ENCODE measurements at regions not wholly inside any gene's neighbourhood (a gene's known extent, or its start where the extent isn't known, plus 50 kb on each side); places are given as distances from the start of the nearest gene placed in this dataset.

- Histone ChIP-seq H3K36me3 (no peaks in the 10 kb centered on the region), H3K4me1 (no peaks in the 10 kb centered on the region), H3K27me3 (no peaks in the 10 kb centered on the region), H3K27ac (no peak overlapping the region), H3K4me3 (no peak overlapping the region), H3K9me3 (peaks cover 0 to 17% of the 10 kb centered on the region in 2 donors)
- no peak for TF ChIP-seq CTCF (IDR thresholded peaks at IDR 0.05)
- no peak for DNase-seq
- intact Hi-C loops (cut with DNase I) = no loop called here
- ATAC-seq = no peak
Measured at GRCh38 chr7:136807598-136807997, 60.9 kb upstream of the CHRM2 start.

GRCh38 chr7:136803028-136803427 is 65.4 kb upstream of the CHRM2 start:
- TF ChIP-seq CTCF (IDR thresholded peaks at IDR 0.05) = no peak
- Histone ChIP-seq H3K36me3 (no peaks in the 10 kb centered on the region), H3K4me1 (no peaks in the 10 kb centered on the region), H3K27ac (no peak overlapping the region), H3K27me3 (no peaks in the 10 kb centered on the region), H3K9me3 (peaks cover 0 to 10% of the 10 kb centered on the region in 2 donors), H3K4me3 (no peak overlapping the region)
- ATAC-seq (no peak), DNase-seq (no peak)
- intact Hi-C loops (cut with DNase I) = no loop called here

- Histone ChIP-seq H3K4me3 (no peak overlapping the region), H3K27me3 (no peaks in the 10 kb centered on the region), H3K27ac (no peak overlapping the region), H3K36me3 (no peaks in the 10 kb centered on the region), H3K9me3 (peaks cover 0 to 5% of the 10 kb centered on the region in 2 donors), H3K4me1 (no peaks in the 10 kb centered on the region)
- intact Hi-C loops (cut with DNase I) = no loop called here
- DNase-seq = no peak
- ATAC-seq = no peak
- TF ChIP-seq CTCF (IDR thresholded peaks at IDR 0.05) = no peak
Measured at GRCh38 chr7:136783934-136784333, 84.5 kb upstream of the CHRM2 start.

GRCh38 chr7:136741941-136742340 is 126.5 kb upstream of the CHRM2 start:
- Histone ChIP-seq H3K27ac (no peak overlapping the region), H3K4me3 (no peak overlapping the region), H3K4me1 (no peaks in the 10 kb centered on the region), H3K27me3 (no peaks in the 10 kb centered on the region), H3K36me3 (no peaks in the 10 kb centered on the region), H3K9me3 (peaks cover 0 to 32% of the 10 kb centered on the region in 2 donors)
- intact Hi-C loops (cut with DNase I) = no loop called here
- no peak for ATAC-seq
- DNase-seq = no peak
- TF ChIP-seq CTCF (IDR thresholded peaks at IDR 0.05) = no peak

- no peak overlapping the region for H3K4me3 ChIP-seq
- intact Hi-C loops (cut with DNase I) = no loop called here
- no peaks in the 10 kb centered on the region for H3K27me3 ChIP-seq
- ATAC-seq = no peak
- no peaks in the 10 kb centered on the region for H3K36me3 ChIP-seq
- H3K4me1 ChIP-seq = no peaks in the 10 kb centered on the region
- TF ChIP-seq CTCF (IDR thresholded peaks at IDR 0.05) = no peak
- no peak for DNase-seq
- peaks cover 0 to 6% of the 10 kb centered on the region in 2 donors for H3K9me3 ChIP-seq
- no peak overlapping the region for H3K27ac ChIP-seq
Measured at GRCh38 chr7:136728945-136729344, 139.5 kb upstream of the CHRM2 start.

Data from left lung (tissue), 4 donors.